NCI-H526 (cell line): ENCODE measurements at regions not wholly inside any gene's neighbourhood (a gene's known extent, or its start where the extent isn't known, plus 50 kb on each side); places are given as distances from the start of the nearest gene placed in this dataset.

Source experiments
- DNase-seq, 2 experiments: peaks; one replicate each; lab custom pipeline; 2025; lab: John Stamatoyannopoulos, UW

DNA sequence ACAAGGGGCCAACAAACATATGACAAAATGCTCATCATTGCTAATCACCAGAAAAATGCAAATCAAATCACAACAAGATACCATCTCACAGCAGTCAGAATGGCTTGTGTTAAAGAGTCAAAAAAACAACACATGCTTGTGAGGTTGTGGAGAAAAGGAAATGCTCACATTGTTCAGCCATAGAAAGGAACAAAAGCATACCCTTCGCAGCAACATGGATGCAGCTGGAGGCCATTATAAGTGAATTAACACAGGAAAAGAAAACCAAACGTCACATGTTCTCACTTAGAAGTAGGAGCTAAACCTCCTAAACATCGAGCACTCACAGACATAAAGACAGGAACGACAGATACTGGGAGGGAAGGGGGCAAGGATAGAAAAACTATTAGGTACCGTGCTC, 678.4 kb upstream of the GRM7 start:
- DNase-seq = no peak

GRCh38 chr3:6182909-6183308, 678.0 kb upstream of the GRM7 start:
- DNase-seq = no peak

- DNase-seq = no peak
These were observed 671.5 kb upstream of the GRM7 start for GRCh38 chr3:6189384-6189783.

DNA sequence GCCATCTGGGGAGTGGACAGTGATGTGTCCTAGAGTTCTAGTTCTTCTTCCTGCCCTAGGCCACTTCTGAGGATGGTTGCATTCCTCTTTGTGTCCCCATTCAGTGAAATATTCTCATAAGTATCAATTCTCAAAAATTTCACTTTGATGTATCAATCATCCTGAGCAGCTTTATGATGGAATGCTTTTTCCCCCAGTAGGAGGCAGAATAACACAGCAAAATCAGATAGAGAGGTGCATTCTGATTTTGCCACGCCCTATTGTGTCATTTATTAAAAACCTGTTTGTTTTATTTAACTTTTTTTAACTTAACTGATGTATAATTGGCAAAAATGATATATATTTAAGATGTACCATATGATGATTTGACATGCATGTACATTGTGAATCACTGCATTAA, 656.0 kb upstream of the GRM7 start:
- peak in 1 of 2 experiments; percentile 21 for DNase-seq

- no peak for DNase-seq
These were observed 644.5 kb upstream of the GRM7 start for GRCh38 chr3:6216135-6217026.

DNA sequence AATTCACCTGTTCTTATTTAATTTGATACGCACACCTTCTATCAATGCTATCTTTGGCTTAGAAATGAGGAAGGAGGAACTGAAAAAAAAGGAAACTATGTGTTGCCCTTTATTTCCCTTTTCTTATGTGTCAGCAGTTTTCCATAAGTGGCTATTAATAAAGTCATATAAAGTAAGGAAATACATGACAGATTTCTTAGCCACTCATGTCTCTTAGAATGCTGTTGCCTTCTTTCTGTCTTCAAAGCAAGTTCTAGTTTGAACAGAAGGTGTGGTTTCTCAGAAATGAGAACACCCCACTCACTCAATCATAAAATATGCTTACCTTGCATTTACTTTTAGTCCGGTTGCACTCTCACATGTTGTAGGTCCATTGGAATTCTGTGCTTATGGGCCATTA, 640.5 kb upstream of the GRM7 start:
- DNase-seq = no peak

DNA sequence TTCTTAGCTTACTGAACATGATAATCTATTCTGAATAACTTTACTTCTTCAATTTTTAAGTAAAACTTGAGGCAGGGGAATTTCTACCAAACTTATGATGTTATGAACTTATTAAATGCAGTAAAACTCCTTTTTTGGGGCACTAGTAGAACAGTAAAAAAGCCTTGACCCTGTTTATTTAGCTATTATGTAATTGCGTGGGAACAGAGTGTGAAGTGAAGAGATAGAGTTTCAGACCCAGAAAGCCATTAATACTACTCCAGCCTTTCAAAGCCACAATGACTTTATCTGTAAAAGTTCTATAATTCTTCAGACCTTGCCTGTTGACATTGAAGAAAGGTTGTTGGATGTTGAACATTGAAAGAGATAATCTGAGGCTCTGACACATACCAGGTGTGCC, 638.8 kb upstream of the GRM7 start:
- no peak for DNase-seq

DNA sequence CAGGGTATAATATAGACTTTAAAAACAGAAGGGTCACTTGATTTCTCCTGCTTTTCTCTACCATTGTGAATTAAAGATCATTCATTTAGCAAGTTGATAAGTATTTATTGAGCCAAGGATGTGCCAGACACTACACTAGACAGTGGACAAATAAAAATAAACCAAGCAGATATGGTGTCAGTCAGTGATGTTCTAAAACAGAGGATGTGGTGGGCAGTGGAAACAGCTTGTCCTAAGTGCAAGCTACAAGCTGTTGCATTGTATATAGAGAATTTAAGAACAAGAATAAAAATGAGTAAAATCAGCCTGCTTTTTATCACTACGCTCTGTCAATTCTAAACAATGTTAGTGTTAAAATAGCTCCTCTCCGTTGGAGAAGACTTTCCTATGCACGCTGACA, 637.3 kb upstream of the GRM7 start:
- no peak for DNase-seq

DNA sequence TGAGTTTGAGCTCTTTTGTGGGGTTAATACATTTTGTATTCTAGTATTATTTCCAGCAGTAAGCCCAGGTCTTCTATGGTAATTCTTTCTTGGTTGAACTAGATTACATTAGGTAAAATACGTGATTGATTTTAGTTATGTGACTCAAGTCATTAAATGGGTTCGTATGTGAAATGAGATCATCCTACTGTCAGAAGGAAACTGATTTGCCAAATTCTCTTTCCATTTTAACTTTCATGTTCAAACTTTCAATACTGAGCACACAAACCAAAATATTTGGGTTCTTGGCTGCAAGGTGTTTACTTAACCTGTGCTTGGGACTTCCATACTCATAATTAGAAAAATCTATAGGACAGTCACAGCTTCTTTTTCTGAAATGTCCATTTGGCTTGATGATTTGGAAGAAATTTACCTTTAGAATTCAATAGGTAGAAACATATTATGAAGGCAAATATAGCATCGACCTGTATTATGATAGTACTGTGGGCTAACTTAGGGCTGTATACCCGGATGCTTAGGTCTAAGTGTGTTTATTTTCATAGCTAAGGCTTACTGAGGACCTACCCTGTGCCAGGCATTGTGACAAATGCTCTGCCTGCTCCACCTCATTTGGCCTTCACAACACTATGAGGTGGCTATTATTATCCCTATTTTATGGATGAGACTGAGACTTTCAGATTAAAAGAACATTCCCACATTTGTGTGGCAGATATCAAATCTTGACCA, 631.8 kb upstream of the GRM7 start:
- no peak for DNase-seq

- no peak for DNase-seq
These were observed 631.0 kb upstream of the GRM7 start for GRCh38 chr3:6229778-6230410.

- no peak for DNase-seq
These were observed 618.8 kb upstream of the GRM7 start for GRCh38 chr3:6242104-6242503.

GRCh38 chr3:6248528-6248927, 612.4 kb upstream of the GRM7 start:
- DNase-seq = peak in 1 of 2 experiments; percentile 2

DNA sequence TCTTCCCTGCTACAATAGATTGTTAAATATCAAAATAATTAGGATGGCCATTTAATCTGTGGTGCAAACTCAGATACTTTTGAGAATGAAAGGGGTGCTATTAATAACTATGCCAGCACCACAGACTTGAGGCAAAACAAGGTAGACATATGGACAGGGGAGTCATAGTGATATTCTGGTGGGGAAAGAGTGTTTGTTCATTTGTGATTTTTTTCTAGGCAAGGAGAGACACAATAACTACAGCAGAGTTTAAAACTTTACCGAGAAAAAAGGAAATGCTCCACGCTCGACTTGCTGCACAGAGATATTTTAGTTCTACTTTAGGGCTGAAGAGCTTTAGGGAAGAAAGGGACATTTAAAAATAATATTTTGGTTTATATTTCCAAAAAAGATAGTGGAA, 611.2 kb upstream of the GRM7 start:
- no peak for DNase-seq

DNA sequence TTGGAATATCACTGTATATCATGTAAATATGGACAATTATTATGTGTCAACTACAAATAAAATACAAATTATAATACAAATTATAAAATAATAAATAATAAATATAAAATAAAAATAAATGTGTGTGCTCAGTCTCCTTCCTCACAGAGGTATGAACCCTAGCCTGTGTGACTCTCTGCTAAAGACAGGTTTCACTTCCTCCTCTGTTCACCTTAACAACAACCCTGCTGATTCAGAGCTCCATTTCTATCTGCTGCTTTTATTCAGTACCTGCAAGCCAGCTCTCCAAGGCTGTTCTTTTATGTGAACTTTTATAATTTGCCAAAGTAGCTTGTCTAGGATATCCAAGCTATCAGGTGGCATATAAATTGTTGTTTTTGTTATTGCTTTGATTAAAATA, 610.7 kb upstream of the GRM7 start:
- DNase-seq = no peak

- DNase-seq = no peak
These were observed 609.1 kb upstream of the GRM7 start for GRCh38 chr3:6251612-6252400.

GRCh38 chr3:6254490-6254889, 606.4 kb upstream of the GRM7 start:
- DNase-seq = no peak

DNA sequence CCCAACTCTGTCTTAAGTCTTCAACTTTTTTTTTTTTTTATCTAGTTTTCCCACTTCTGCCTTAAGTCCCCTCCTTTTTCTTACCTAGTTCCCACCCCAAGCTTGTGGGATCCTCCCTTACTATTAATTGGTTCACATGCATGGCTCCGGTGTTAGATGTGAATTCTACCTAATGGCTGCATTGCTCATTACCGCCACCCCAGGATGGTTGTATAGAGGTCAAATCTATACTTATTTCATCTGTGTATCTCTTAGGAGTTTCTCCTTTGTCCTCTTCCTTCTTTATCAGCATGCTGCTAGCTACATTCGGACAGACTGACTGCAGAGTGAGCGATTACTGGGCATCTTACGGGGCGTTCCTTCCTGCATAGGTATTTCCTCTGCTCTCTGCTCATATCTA, 605.7 kb upstream of the GRM7 start:
- DNase-seq = no peak

- no peak for DNase-seq
These were observed 600.2 kb upstream of the GRM7 start for GRCh38 chr3:6260551-6261191.

GRCh38 chr3:6262010-6262409, 598.9 kb upstream of the GRM7 start:
- peak in 1 of 2 experiments; percentile 12 for DNase-seq

GRCh38 chr3:6264036-6264435, 596.9 kb upstream of the GRM7 start:
- DNase-seq = no peak

DNA sequence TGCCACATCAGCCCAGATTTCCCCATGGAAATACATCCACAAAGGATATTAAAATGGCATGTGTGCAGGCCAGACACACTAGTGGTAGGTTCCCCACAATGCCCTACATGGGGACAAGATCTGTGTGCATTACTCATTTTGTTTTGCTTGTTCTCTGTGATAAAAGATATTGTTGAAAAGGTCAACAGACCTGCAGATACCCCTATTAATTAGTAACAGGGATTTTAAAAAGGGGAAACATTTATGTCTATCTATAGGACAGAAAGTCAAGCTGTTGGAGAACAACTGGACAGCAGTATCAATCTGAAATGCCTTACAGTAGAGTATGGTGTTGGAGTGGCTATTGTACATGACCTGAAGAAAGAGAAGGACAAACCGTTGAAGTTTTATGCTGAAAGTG, 596.0 kb upstream of the GRM7 start:
- no peak for DNase-seq

- no peak for DNase-seq
These were observed 594.8 kb upstream of the GRM7 start for GRCh38 chr3:6266135-6266534.
